GM12878 (cell line): ENCODE measurements at regions not wholly inside any gene's neighbourhood (a gene's known extent, or its start where the extent isn't known, plus 50 kb on each side); places are given as distances from the start of the nearest gene placed in this dataset.

ENCODE experiments used
- ATAC-seq: fragments of 200-7000 bp; cut with Tn5 transposase; 3 replicates; pipeline ENCODE4 v1.9.1; 2020; ENCODE audit warnings: mild to moderate bottlenecking, moderate library complexity
- BruUV-seq: library from RNA; stranded (reverse); fragments of 400-500 nt; replicated peaks from 2 replicates; lab custom pipeline; 2021; lab: Mats Ljungman, UMichigan
- CTCF ChIA-PET: fragments of 300-600 bp; sonication (Branson Sonifier 250); formaldehyde crosslinking; extraction: SDS; loops from one replicate; lab custom pipeline; 2021; ENCODE audit warnings: inconsistent platforms; lab: Yijun Ruan, JAX
- POLR2A ChIA-PET: fragments of 350-600 bp; formaldehyde crosslinking; extraction: SDS; loops from one replicate; lab custom pipeline; 2021; ENCODE audit warnings: inconsistent platforms; lab: Charles Lee
- RAD21 ChIA-PET: fragments of 300-600 bp; sonication (Branson Sonifier 250); formaldehyde crosslinking; loops from one replicate; lab custom pipeline; 2023; ENCODE audit warnings: antibody characterized with exemption; ENCODE audit not compliant: unreplicated experiment; lab: Charles Lee
- SMC1A ChIA-PET: fragments of 300-600 bp; sonication (Branson Sonifier 250); formaldehyde crosslinking; loops from one replicate; lab custom pipeline; 2023; ENCODE audit not compliant: unreplicated experiment, uncharacterized antibody; lab: Charles Lee
- DNase-seq: peaks from one replicate; pipeline ENCODE4 v3.0.0-alpha.2; 2011; ENCODE audit warnings: low read depth, low spot score
- FAIRE-seq: peaks from 3 replicates; lab custom pipeline; 2011; peaks lifted over from hg19 to GRCh38; lab: Jason Lieb, UNC
- H2AFZ ChIP-seq: 2 replicates; pipeline ENCODE4 v1.6.0; 2011; ENCODE audit warnings: low read depth, low read length, control low read depth; ENCODE audit not compliant: control insufficient read depth
- H3K27ac ChIP-seq: 2 replicates; pipeline ENCODE4 v1.5.1; 2011; ENCODE audit warnings: control low read depth; ENCODE audit not compliant: control insufficient read depth, insufficient read depth
- H3K27me3 ChIP-seq, 2 experiments: replicated peaks in 1 of 2; 2 replicates each; pipeline versions ENCODE4 v1.6.0 to v1.6.1; 2011; ENCODE audit warnings: low read length in 1 of 2; ENCODE audit not compliant: control insufficient read depth in 2 of 2, insufficient read depth in 2 of 2
- H3K36me3 ChIP-seq, 2 experiments: 2 replicates each; pipeline ENCODE4 v1.5.1; 2011; ENCODE audit warnings: low read length in 1 of 2; ENCODE audit not compliant: control insufficient read depth in 2 of 2, insufficient read depth in 2 of 2
- H3K4me1 ChIP-seq: 2 replicates; pipeline ENCODE4 v1.6.1; 2011; ENCODE audit warnings: mild to moderate bottlenecking, low read length, moderate library complexity, mixed read lengths; ENCODE audit not compliant: control insufficient read depth, insufficient read depth
- H3K4me2 ChIP-seq: 2 replicates; pipeline ENCODE4 v1.6.0; 2011; ENCODE audit warnings: control low read depth; ENCODE audit not compliant: control insufficient read depth, insufficient read depth
- H3K4me3 ChIP-seq: fragments of 200-600 bp; sonication (generic); 2 replicates; pipeline ENCODE4 v1.5.1; 2016
- H3K79me2 ChIP-seq: 2 replicates; pipeline ENCODE4 v1.6.0; 2011; ENCODE audit warnings: low read length; ENCODE audit not compliant: control insufficient read depth, insufficient read depth
- H3K9ac ChIP-seq: 2 replicates; pipeline ENCODE4 v1.8.0; 2011; ENCODE audit warnings: low read length, control low read depth, mixed read lengths; ENCODE audit not compliant: control insufficient read depth, insufficient read depth
- H3K9me3 ChIP-seq: replicated peaks from 3 replicates; pipeline ENCODE4 v1.5.1; 2011; ENCODE audit warnings: mild to moderate bottlenecking, low read length; ENCODE audit not compliant: control insufficient read depth, insufficient read depth
- H4K20me1 ChIP-seq: 2 replicates; pipeline ENCODE4 v1.6.0; 2011; ENCODE audit not compliant: control insufficient read depth, insufficient read depth
- EZH2 ChIP-seq: IDR thresholded peaks from 2 replicates; pipeline ENCODE4 v1.6.1; 2012; ENCODE audit warnings: low read depth, mild to moderate bottlenecking, control low read depth, inconsistent platforms, low read length, borderline replicate concordance; ENCODE audit not compliant: control insufficient read depth
- FOS ChIP-seq: IDR thresholded peaks from 3 replicates; pipeline ENCODE4 v1.6.1; 2011; ENCODE audit warnings: borderline replicate concordance; ENCODE audit not compliant: insufficient read length; ENCODE audit errors: extremely low read depth
- FOXM1 ChIP-seq: IDR thresholded peaks from 2 replicates; pipeline ENCODE4 v1.6.1; 2012; ENCODE audit warnings: low read depth, mild to moderate bottlenecking, inconsistent platforms, low read length, moderate library complexity
- MEF2B ChIP-seq: fragments of 450-650 bp; IDR thresholded peaks from 2 replicates; pipeline ENCODE4 v1.6.1; 2018; ENCODE audit warnings: mild to moderate bottlenecking, moderate library complexity; ENCODE audit not compliant: partially characterized antibody, poor library complexity, severe bottlenecking
- NBN ChIP-seq: fragments of 450-650 bp; IDR thresholded peaks from 2 replicates; pipeline ENCODE4 v1.6.1; 2016
- NFXL1 ChIP-seq: fragments of 450-650 bp; IDR thresholded peaks from 2 replicates; pipeline ENCODE4 v1.6.1; 2017; ENCODE audit warnings: antibody characterized with exemption, mild to moderate bottlenecking, borderline replicate concordance
- NFYA ChIP-seq: IDR thresholded peaks from 2 replicates; pipeline ENCODE4 v1.6.1; 2011; ENCODE audit warnings: low read depth, mild to moderate bottlenecking, low read length, improper control_type of control experiment, borderline replicate concordance
- PKNOX1 ChIP-seq: fragments of 450-650 bp; IDR thresholded peaks from 2 replicates; pipeline ENCODE4 v1.6.1; 2016; ENCODE audit warnings: mild to moderate bottlenecking
- POLR2AphosphoS2 ChIP-seq: IDR thresholded peaks from 2 replicates; pipeline ENCODE4 v1.6.1; 2011; ENCODE audit warnings: low read depth, mild to moderate bottlenecking, low read length, improper control_type of control experiment, moderate library complexity
- RBBP5 ChIP-seq: fragments of 200-600 bp; sonication (generic); conservative IDR thresholded peaks from 2 replicates; pipeline ENCODE4 v1.6.1; 2016
- SIX5 ChIP-seq: IDR thresholded peaks from 2 replicates; pipeline ENCODE4 v1.6.1; 2011; ENCODE audit warnings: mild to moderate bottlenecking, low read depth, low read length, moderate library complexity; ENCODE audit not compliant: severe bottlenecking
- SP1 ChIP-seq: IDR thresholded peaks from one replicate; pipeline ENCODE4 v1.6.1; 2011; ENCODE audit warnings: low read depth, low read length
- SREBF1 ChIP-seq: IDR thresholded peaks from 2 replicates; pipeline ENCODE4 v1.6.1; 2012; ENCODE audit warnings: mild to moderate bottlenecking, low read length
- STAT1 ChIP-seq: fragments of 450-650 bp; conservative IDR thresholded peaks from 2 replicates; pipeline ENCODE4 v1.6.1; 2014; ENCODE audit warnings: antibody characterized with exemption, mild to moderate bottlenecking
- WRNIP1 ChIP-seq: IDR thresholded peaks from 2 replicates; pipeline ENCODE4 v1.6.1; 2011; ENCODE audit warnings: low read depth, low read length, improper control_type of control experiment, borderline replicate concordance
- ZSCAN29 ChIP-seq: fragments of 450-650 bp; IDR thresholded peaks from 2 replicates; pipeline ENCODE4 v1.6.1; 2017; ENCODE audit warnings: mild to moderate bottlenecking, moderate library complexity
- ZZZ3 ChIP-seq: IDR thresholded peaks from 2 replicates; pipeline ENCODE4 v1.6.1; 2011; ENCODE audit warnings: low read depth; ENCODE audit not compliant: control insufficient read depth, insufficient read length
- in situ Hi-C: fragments of 300-500 bp; cut with MboI; formaldehyde crosslinking; loops from 9 replicates; pipeline ENCODE4 v1.14.3; 2018; ENCODE audit warnings: mixed read lengths
- intact Hi-C: fragments of 100-400 bp; cut with micrococcal nuclease; formaldehyde crosslinking; loops from one replicate; pipeline ENCODE4 v1.14.2; 2022; ENCODE audit not compliant: unreplicated experiment

- TF ChIP-seq PKNOX1, result no peak
- no peak for TF ChIP-seq SP1
- no peak for TF ChIP-seq NBN
- TF ChIP-seq WRNIP1, result no peak
- TF ChIP-seq RBBP5, result no peak
- no peak for TF ChIP-seq NFYA
- no peak for TF ChIP-seq MEF2B
- no peak for TF ChIP-seq ZSCAN29
- TF ChIP-seq STAT1, result no peak
- Histone ChIP-seq H2AFZ (no peak overlapping the region), H3K36me3 (no peaks in the 10 kb centered on the region), H3K4me1 (no peaks in the 10 kb centered on the region), H3K9ac (no peak overlapping the region), H3K27ac (no peak overlapping the region), H3K27me3 (no peaks in the 10 kb centered on the region), H3K79me2 (no peaks in the 10 kb centered on the region), H3K4me3 (no peak overlapping the region), H3K9me3 (no peaks in the 10 kb centered on the region), H3K4me2 (no peak overlapping the region), H4K20me1 (no peaks in the 10 kb centered on the region)
- in situ Hi-C loops, result no loop called here
- ATAC-seq (no peak), FAIRE-seq (no peak), DNase-seq (no peak)
- ChIA-PET SMC1A (interaction anchor here (1.0 kb wide), 1 partner anchor 8 kb away, joined by 3 read pairs; no protein-coding TSS in a partner anchor), CTCF (interaction anchor here (0.9 kb wide), 1 partner anchor 567 kb away, joined by 3 read pairs; no protein-coding TSS in a partner anchor), RAD21 (no interaction called here), POLR2A (no interaction called here)
- no TSS peak for BruUV-seq
- intact Hi-C loops, result no loop called here
Observed at GRCh38 chr11:28592141-28592540, 484.0 kb downstream of the METTL15 start.

GRCh38 chr11:28584992-28585391 lies 476.8 kb downstream of the METTL15 start:
- SMC1A ChIA-PET, result no interaction called here
- H3K9me3 ChIP-seq, result no peaks in the 10 kb centered on the region
- BruUV-seq, result no TSS peak
- no peak overlapping the region for H3K4me2 ChIP-seq
- no peaks in the 10 kb centered on the region for H3K36me3 ChIP-seq
- H3K27me3 ChIP-seq, result no peaks in the 10 kb centered on the region; a peak in 1 of 4 replicates
- no peak overlapping the region for H3K27ac ChIP-seq
- no peak for ATAC-seq
- H3K9ac ChIP-seq, result no peak overlapping the region
- H4K20me1 ChIP-seq, result no peaks in the 10 kb centered on the region
- DNase-seq, result no peak
- POLR2A ChIA-PET, result no interaction called here
- CTCF ChIA-PET, result no interaction called here
- no peaks in the 10 kb centered on the region for H3K4me1 ChIP-seq
- intact Hi-C loops, result no loop called here
- H3K4me3 ChIP-seq, result no peak overlapping the region
- no peak for FAIRE-seq
- no peaks in the 10 kb centered on the region for H3K79me2 ChIP-seq
- TF ChIP-seq SIX5, result no peak
- no peak for TF ChIP-seq FOS
- no peak for TF ChIP-seq POLR2AphosphoS2
- TF ChIP-seq NFXL1, result no peak
- TF ChIP-seq FOXM1, result no peak
- no peak for TF ChIP-seq SREBF1
- TF ChIP-seq ZZZ3, result no peak
- TF ChIP-seq EZH2, result no peak
- in situ Hi-C loops, result no loop called here
- RAD21 ChIA-PET, result no interaction called here
- no peak overlapping the region for H2AFZ ChIP-seq
